ENCODE measurements at regions not wholly inside any gene's neighbourhood (a gene's known extent, or its start where the extent isn't known, plus 50 kb on each side); places are given as distances from the start of the nearest gene placed in this dataset.
"Not testable (repeated sequence)": the region's sequence is repeated elsewhere in the genome, so short reads cannot be mapped to it uniquely, and the experiment has no call there.

GRCh38 chr16:15219679-15220615 lies 125.9 kb upstream of the RRN3 start:
- DNase-seq (ENCODE audit: low read depth) = peak; percentile 1
- peak; percentile 58 for TF ChIP-seq CTCF (IDR thresholded peaks at IDR 0.05; ENCODE audit: insufficient read depth, low read depth, low read length)
- H3K4me3 ChIP-seq (ENCODE audit: low read depth, low read length) = not testable (repeated sequence)

GRCh38 chr16:15218856-15219500 lies 124.9 kb upstream of the RRN3 start:
- not testable (repeated sequence) for DNase-seq (ENCODE audit: low read depth)

GRCh38 chr16:15207202-15207981 lies 113.3 kb upstream of the RRN3 start:
- not testable (repeated sequence) for H3K4me3 ChIP-seq (ENCODE audit: low read depth, low read length)
- peak; percentile 8 for DNase-seq (ENCODE audit: low read depth)

More at GRCh38 chr16:15218856-15219500, 124.9 kb upstream of the RRN3 start:
- not testable (repeated sequence) for H3K4me3 ChIP-seq (ENCODE audit: low read depth, low read length)

GRCh38 chr16:15206439-15206838 lies 112.4 kb upstream of the RRN3 start:
- peak; percentile 18 for DNase-seq (ENCODE audit: low read depth)
- not testable (repeated sequence) for H3K4me3 ChIP-seq (ENCODE audit: low read depth, low read length)

- DNase-seq (ENCODE audit: low read depth); H3K4me3 ChIP-seq (ENCODE audit: low read depth, low read length): not testable (repeated sequence)
These were observed 111.9 kb upstream of the RRN3 start for GRCh38 chr16:15205939-15206338.

GRCh38 chr16:15204571-15204970 lies 110.5 kb upstream of the RRN3 start:
- not testable (repeated sequence) for H3K4me3 ChIP-seq (ENCODE audit: low read depth, low read length); DNase-seq (ENCODE audit: low read depth)

- H3K4me3 ChIP-seq (ENCODE audit: low read depth, low read length); DNase-seq (ENCODE audit: low read depth): not testable (repeated sequence)
These were observed 98.7 kb upstream of the RRN3 start for GRCh38 chr16:15192813-15193212.

- DNase-seq (ENCODE audit: low read depth); H3K4me3 ChIP-seq (ENCODE audit: low read depth, low read length): not testable (repeated sequence)
These were observed 98.1 kb upstream of the RRN3 start for GRCh38 chr16:15192197-15192596.

GRCh38 chr16:15189478-15189877 lies 95.4 kb upstream of the RRN3 start:
- DNase-seq (ENCODE audit: low read depth); H3K4me3 ChIP-seq (ENCODE audit: low read depth, low read length): not testable (repeated sequence)
